ENCODE measurements at regions not wholly inside any gene's neighbourhood (a gene's known extent, or its start where the extent isn't known, plus 50 kb on each side); places are given as distances from the start of the nearest gene placed in this dataset.
"Not testable (repeated sequence)": the region's sequence is repeated elsewhere in the genome, so short reads cannot be mapped to it uniquely, and the experiment has no call there.

GRCh38 chr11:87743007-87743406 is 432.2 kb downstream of the RAB38 start:
- DNase-seq, result no peak

- DNase-seq, result no peak
These were observed 434.3 kb downstream of the RAB38 start for GRCh38 chr11:87740968-87741367.

GRCh38 chr11:87740451-87740850 is 434.8 kb downstream of the RAB38 start:
- no peak for DNase-seq

DNA sequence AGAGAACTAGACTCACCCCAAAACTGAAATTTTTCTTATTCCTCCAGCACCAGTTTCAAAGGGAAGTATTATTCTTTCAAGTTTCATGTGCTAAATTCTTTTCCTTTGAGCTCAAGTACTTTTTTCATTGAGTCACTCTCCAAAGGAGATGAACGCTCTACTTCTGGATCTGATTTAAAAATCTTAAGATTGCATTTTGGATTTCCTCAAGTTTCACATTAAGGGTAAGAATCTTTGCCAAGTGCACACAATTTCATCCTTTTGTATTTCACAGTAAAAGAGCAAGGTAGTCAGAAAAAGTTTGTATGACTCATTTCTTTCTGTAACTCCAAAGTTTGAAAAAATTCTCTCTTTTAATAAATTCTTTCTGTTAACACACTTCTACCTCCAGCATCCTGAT is 435.5 kb downstream of the RAB38 start:
- no peak for DNase-seq

DNA sequence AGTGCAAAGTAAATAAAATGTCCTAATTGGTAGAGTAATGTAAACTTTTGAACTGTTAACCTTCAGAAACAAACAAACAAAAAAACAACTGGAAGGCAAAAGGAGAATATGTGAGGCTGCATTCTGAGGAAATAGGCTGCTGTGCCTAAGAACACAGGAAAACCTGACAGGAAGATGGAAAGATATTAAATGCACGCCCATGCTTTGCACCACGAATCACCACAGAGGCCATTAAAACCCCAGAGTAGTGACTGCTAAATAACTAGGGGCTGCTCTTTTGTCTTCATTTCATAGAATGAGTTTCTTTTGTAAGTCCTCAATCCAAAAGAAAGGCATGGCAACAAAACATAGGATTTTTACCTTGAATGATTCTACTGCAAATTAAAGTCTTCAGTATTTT is 436.0 kb downstream of the RAB38 start:
- DNase-seq, result no peak

GRCh38 chr11:87736928-87737327 is 438.3 kb downstream of the RAB38 start:
- DNase-seq, result no peak

GRCh38 chr11:87726506-87726905 is 448.7 kb downstream of the RAB38 start:
- DNase-seq, result no peak

DNA sequence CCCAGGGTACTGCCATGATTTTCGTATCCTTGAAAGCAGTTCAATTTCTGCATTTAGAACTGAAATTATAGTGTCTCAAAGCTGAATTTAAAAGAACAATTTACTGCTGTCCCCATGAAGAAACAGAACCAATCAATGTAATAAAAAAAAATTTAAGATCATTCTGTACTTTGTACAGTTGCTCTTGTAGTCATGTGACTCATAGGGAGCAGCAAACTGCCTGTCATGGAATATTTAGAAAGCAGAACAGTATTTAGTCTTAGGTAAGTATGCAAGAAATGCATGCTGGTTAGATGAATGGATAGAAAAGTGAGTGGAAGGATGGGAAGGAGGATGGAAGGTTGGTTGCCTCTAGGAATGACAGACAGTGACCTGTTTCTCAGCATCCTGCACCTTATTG is 450.9 kb downstream of the RAB38 start:
- DNase-seq, result no peak

DNA sequence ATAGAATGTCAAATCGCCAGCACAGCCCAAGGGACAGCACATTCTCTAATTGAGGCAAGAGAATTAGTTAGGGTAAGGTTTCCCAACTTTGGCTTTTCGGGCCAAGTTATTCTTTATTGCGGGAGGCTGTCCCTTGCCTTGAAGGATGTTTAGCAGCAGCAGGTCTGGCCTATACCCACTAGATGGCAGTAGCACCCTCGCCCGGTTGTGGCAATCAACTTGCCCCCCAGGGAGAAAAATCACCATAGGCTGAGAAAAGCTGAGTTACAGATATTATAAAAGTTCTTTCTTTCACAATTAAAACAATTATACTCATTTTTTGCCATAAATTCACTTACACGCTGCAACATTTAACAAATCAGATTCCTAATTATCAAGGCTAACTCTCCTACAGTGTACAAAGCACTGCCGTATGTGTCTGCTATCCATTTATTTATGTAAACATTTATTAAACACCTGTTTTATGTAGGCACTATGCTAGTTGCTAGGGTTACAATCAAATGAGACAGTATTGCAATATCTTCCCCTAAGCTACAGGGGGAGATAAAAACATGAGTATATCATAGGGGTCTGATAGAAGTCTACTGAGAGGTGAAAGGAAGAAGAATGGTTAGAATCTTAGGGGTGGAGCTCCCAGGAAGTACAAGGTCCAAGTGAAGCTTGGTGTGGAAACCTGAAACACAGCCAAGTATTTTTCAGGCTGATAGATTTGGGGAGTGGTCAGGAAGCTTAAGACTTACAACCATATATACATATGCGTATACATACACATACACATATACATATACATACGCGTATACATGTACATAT is 452.3 kb downstream of the RAB38 start:
- DNase-seq, result no peak

DNA sequence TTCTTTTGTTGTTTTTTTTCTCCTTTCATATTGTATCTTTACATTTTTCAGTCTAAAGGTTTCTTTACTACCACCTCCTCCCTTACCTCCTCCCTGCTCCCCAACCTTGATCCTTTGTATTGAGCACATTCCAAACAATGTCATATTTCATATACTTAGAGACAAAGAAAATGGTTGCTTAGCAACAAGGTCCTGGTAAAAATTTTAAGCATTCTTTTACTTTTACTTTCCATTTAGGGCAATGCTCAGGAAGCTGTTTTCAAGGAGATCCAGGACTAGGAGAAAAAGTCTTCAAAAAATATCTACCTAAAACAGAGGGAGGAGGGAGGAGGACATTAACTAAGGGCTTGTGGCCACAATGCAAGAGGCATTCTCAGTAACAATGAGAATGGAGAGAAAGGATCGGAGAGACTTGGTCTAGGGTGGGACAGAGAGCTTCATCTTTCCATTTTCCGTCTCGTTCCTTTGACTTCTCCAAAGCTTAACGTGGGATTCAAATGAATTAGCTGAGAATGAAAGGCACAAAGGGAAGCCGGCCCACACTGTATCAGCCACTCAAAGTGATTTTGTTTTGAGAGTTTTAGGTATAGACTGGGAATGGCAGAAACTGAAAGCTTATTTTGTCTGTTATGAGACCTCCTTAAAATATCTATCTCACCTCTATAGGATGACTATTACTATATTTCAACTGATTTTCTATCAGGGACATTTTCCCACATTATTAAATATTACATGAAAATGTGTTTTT is 455.7 kb downstream of the RAB38 start:
- DNase-seq, result no peak

- DNase-seq, result no peak
These were observed 462.4 kb downstream of the RAB38 start for GRCh38 chr11:87712802-87713202.

DNA sequence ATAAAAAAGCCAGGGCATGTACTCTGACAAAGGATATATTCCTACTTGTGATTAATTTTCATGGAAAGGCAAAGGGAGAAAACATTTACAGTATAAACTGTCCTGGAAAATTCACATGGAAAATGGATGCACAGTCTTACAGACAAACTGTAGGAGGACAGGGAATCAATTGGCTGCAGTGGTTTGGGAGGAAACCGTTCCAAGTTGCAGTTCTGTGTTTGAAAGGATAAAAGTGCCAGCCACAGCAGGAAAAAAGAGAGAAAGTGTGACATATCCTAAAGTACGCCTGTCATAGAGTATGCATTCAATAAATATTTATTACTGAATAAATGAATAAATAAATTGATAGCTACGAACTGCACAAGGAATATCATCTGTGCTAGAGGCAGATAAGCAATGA is 462.9 kb downstream of the RAB38 start:
- no peak for DNase-seq

- DNase-seq, result not testable (repeated sequence)
These were observed 471.7 kb downstream of the RAB38 start for GRCh38 chr11:87703589-87703988.

GRCh38 chr11:87675993-87676392 is 499.2 kb downstream of the RAB38 start:
- DNase-seq, result no peak

DNA sequence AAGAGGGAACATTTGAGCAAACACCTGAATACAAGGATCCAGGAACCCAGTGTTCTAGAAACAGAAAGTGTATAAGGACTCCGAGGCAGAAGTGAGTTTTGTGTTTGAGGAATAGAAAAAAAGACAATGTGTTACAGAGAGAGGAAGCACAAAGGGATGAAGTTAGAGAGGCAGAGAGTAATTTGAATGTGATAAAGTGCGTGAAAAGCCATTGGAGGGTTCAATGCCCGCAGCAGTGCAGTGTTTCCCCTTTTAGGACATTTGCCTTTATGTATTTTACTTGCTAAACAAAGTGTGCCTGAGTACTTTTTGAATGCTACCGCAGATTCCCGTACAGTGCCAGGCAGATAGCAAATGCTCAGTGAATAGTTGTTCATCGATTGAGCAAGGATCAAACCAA is 508.5 kb downstream of the RAB38 start:
- no peak for DNase-seq

DNA sequence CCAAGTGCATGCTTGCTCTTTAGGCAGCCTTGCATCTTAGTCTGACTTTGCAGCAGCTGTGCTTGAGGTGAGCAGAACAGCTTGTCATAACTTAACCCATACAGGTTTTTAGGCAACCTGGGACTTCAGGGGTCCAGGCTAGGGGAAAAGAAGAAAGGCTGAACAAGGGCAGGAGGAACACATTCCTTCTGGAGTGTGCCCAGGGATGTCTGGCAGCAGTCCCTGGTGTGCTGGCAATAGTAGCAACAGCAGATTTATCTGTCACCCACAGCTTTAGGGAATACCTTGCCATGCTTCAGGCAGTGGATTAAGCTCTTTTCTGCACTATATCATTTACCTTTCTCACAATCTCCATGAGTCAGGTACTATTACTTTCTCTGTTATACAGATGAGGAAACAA is 513.0 kb downstream of the RAB38 start:
- DNase-seq, result no peak

GRCh38 chr11:87660926-87661660 is 514.1 kb downstream of the RAB38 start:
- DNase-seq, result no peak

GRCh38 chr11:87659807-87660206 is 515.4 kb downstream of the RAB38 start:
- DNase-seq, result no peak

- DNase-seq, result no peak
These were observed 529.6 kb downstream of the RAB38 start for GRCh38 chr11:87645626-87646025.

DNA sequence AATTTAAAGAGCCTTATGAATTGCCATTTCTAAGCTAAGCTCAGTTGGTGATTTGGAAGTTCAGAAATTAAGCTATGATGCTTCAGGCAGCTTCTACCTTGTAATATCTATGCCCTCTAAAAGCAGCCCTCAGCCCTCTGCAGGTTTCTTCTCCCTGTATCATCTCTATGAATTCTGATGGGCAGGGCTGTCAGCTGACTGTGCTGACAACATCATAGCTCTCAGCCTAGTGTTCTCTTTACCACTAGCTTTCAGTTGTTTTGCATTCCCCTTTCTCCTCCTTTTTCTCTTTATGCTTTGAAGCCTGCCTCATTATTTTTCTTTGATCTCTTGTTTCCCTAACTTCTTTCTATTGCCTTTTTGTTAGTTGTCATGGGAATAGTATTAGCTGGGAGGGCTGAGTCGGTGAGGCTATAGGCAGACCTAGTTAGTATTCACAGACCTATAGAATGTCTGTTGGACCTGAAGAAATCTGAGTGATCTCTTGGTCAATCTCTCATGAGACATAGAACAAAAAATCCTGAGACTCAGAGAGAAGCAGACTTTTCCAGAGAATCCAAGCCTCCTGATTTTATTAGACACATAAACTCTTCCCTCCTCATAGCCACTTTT is 535.4 kb downstream of the RAB38 start:
- no peak for DNase-seq

DNA sequence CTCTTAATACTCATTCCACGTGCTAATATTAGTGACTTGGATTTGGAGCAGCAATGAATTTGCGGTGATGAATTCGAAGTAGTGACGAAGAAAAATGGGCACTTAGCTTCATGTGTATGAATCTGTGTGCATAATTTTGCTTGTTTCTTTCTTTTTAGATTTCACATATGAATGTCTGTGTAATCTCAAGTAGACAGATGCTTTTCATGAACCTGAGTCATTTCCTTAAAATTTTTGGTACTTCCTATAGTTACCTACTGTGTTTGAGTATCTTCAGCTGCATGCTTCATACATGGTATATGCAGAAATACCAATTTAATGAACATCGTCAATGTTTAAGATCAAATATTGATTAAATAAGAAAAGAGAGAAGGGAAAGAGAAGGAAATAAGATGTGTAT is 540.2 kb downstream of the RAB38 start:
- DNase-seq, result no peak

DNA sequence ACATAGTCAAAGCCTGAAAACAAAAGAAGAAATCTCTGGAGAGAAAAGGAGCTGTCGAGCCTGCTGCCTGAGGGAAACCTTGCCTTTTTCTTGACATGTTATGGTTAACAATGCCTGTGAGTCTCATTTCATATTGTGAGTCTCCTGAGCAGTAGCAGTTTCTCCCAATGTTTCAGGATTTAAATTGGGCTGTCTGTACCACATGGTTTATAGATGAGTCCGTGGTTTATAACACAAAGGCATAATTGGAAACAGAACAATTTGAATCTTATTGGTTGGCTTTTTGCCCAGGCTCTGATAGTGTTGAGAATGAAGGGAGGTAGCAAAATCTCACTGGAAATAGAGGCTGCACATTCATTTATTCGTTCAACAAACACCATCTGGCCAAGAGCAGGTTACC is 540.9 kb downstream of the RAB38 start:
- no peak for DNase-seq

DNA sequence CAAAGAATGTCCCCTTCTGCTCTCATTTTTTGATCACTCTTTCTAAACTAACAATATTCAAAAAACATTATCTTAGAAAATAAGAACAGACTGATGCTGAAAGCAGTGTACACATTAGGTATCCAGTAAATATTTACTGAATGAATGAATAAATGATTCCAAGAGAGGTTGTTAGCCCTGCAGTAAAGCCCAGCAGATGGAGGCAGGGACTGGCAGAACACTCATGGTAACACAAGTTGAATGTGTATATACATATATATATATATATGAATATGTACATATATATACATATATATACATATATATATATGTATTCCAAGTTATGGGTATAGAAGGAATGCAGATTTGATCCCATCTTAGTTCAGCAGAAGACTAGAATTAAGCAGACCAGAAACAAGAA is 546.3 kb downstream of the RAB38 start:
- no peak for DNase-seq

Measured in NCI-H2081 treated with DMSO at 0.1 percent for 48 hours (cell line).